PC-9 (cell line): ENCODE measurements at regions not wholly inside any gene's neighbourhood (a gene's known extent, or its start where the extent isn't known, plus 50 kb on each side); places are given as distances from the start of the nearest gene placed in this dataset.

Experiments
- BruUV-seq: library from RNA; stranded (reverse); fragments of 400-500 nt; replicated peaks from 2 replicates; lab custom pipeline; 2021; lab: Mats Ljungman, UMichigan
- CTCF ChIA-PET: fragments of 300-600 bp; sonication (Branson Sonifier 250); formaldehyde crosslinking; loops from one replicate; lab custom pipeline; 2022; ENCODE audit warnings: antibody characterized with exemption; lab: Charles Lee
- POLR2A ChIA-PET: fragments of 300-600 bp; sonication (Branson Sonifier 250); formaldehyde crosslinking; loops from one replicate; lab custom pipeline; 2022; ENCODE audit warnings: antibody characterized with exemption; ENCODE audit not compliant: unreplicated experiment; lab: Charles Lee
- DNase-seq, 2 experiments: peaks; one replicate each; pipeline versions ENCODE4 v3.0.0 to v3.0.0-alpha.2; 2015 to 2022; ENCODE audit warnings: mixed read lengths in 1 of 2
- H2AFZ ChIP-seq: fragments of 200-600 bp; sonication (generic); 2 replicates; pipeline ENCODE4 v1.8.1; 2017; ENCODE audit warnings: antibody characterized with exemption
- H3F3A ChIP-seq: fragments of 200-600 bp; sonication (generic); 2 replicates; pipeline ENCODE4 v1.8.1; 2017; ENCODE audit warnings: antibody characterized with exemption, mild to moderate bottlenecking, low read depth; ENCODE audit not compliant: insufficient read depth
- H3K27ac ChIP-seq: fragments of 200-600 bp; sonication (generic); 2 replicates; pipeline ENCODE4 v1.6.1; 2016; ENCODE audit warnings: mixed run types
- H3K27me3 ChIP-seq: fragments of 200-600 bp; sonication (generic); 2 replicates; pipeline ENCODE4 v1.6.1; 2016; ENCODE audit warnings: low read depth, mixed run types; ENCODE audit not compliant: insufficient read depth
- H3K36me3 ChIP-seq: fragments of 200-600 bp; sonication (generic); 2 replicates; pipeline ENCODE4 v1.6.1; 2016; ENCODE audit warnings: low read depth, mixed run types
- H3K4me1 ChIP-seq: fragments of 200-600 bp; sonication (generic); replicated peaks from 2 replicates; pipeline ENCODE4 v1.6.1; 2016; ENCODE audit warnings: mixed run types; ENCODE audit not compliant: insufficient read depth
- H3K4me2 ChIP-seq: fragments of 200-600 bp; sonication (generic); 2 replicates; pipeline ENCODE4 v1.6.1; 2017; ENCODE audit warnings: mixed run types
- H3K4me3 ChIP-seq: fragments of 200-600 bp; sonication (generic); 2 replicates; pipeline ENCODE4 v1.6.1; 2016; ENCODE audit warnings: mixed run types
- H3K79me2 ChIP-seq: fragments of 200-600 bp; sonication (generic); 2 replicates; pipeline ENCODE4 v1.6.1; 2017; ENCODE audit warnings: low read depth, mixed run types
- H3K9me2 ChIP-seq: fragments of 200-600 bp; sonication (generic); 2 replicates; pipeline ENCODE4 v1.8.1; 2017; ENCODE audit warnings: mild to moderate bottlenecking; ENCODE audit not compliant: insufficient read depth
- H3K9me3 ChIP-seq: fragments of 200-600 bp; sonication (generic); 2 replicates; pipeline ENCODE4 v1.8.1; 2016; ENCODE audit warnings: low read depth; ENCODE audit not compliant: insufficient read depth
- H4K20me1 ChIP-seq: fragments of 200-600 bp; sonication (generic); 2 replicates; pipeline ENCODE4 v1.8.1; 2017; ENCODE audit not compliant: insufficient read depth
- CTCF ChIP-seq: fragments of 200-600 bp; sonication (generic); conservative IDR thresholded peaks from 2 replicates; pipeline ENCODE4 v1.6.1; 2017; ENCODE audit warnings: mixed run types, antibody characterized with exemption, mild to moderate bottlenecking, moderate library complexity
- EZH2 ChIP-seq: fragments of 200-600 bp; sonication (generic); IDR thresholded peaks from 2 replicates; pipeline ENCODE4 v1.8.0; 2017; ENCODE audit warnings: antibody characterized with exemption, low read depth
- intact Hi-C: fragments of 100-400 bp; cut with micrococcal nuclease; formaldehyde crosslinking; loops from one replicate; pipeline ENCODE4 v1.10.0; 2022; ENCODE audit not compliant: unreplicated experiment

- no peak overlapping the region for H3K4me2 ChIP-seq
- no peaks in the 10 kb centered on the region for H3K9me2 ChIP-seq
- no peaks in the 10 kb centered on the region for H3K27me3 ChIP-seq
- H3F3A ChIP-seq, result no peaks in the 10 kb centered on the region
- TF ChIP-seq CTCF, result no peak
- TF ChIP-seq EZH2, result no peak
- no peak for DNase-seq
- no TSS peak for BruUV-seq
- H3K4me3 ChIP-seq, result no peak overlapping the region
- ChIA-PET POLR2A (no interaction called here), CTCF (no interaction called here)
- no peaks in the 10 kb centered on the region for H3K79me2 ChIP-seq
- intact Hi-C loops, result no loop called here
- H4K20me1 ChIP-seq, result no peaks in the 10 kb centered on the region
- H3K4me1 ChIP-seq, result no peaks in the 10 kb centered on the region
- no peaks in the 10 kb centered on the region for H3K36me3 ChIP-seq
- no peak overlapping the region for H3K27ac ChIP-seq
- H2AFZ ChIP-seq, result no peak overlapping the region
- no peaks in the 10 kb centered on the region for H3K9me3 ChIP-seq
Measured at GRCh38 chr5:153209687-153210086, 280.8 kb upstream of the GRIA1 start.

DNA sequence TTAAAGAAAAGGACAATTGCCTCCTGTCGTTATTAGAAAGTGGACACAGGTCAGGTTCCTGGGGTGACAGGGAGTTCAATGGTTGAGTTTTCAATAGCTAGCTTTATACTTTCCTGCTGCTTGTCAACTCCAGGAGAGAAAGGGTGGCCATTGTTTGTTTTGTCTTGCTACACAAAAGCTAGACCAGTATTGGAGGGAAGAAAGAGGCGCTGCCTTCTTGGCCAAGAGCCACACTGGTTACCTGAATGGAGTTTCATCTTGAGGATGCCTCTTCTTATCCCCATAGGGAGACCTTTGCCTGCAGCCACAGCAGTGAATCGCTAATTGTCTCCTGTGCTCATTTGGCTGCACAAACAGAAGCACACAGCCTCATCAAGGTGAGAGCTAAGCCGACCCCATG is 279.4 kb upstream of the GRIA1 start:
- H3K4me3 ChIP-seq, result no peak overlapping the region
- H3K27ac ChIP-seq, result no peak overlapping the region
- no peaks in the 10 kb centered on the region for H3K27me3 ChIP-seq
- H3K79me2 ChIP-seq, result no peaks in the 10 kb centered on the region
- DNase-seq, result no peak
- ChIA-PET CTCF (interaction anchor here (0.6 kb wide), 1 partner anchor 652 kb away, joined by 6 read pairs; no protein-coding TSS in a partner anchor), POLR2A (no interaction called here)
- no peak overlapping the region for H2AFZ ChIP-seq
- BruUV-seq, result no TSS peak
- no peaks in the 10 kb centered on the region for H3F3A ChIP-seq
- no peaks in the 10 kb centered on the region for H3K4me1 ChIP-seq
- H3K36me3 ChIP-seq, result no peaks in the 10 kb centered on the region
- H3K9me3 ChIP-seq, result no peaks in the 10 kb centered on the region
- TF ChIP-seq CTCF, result no peak
- no peak for TF ChIP-seq EZH2
- no peak overlapping the region for H3K4me2 ChIP-seq
- no peaks in the 10 kb centered on the region for H3K9me2 ChIP-seq
- H4K20me1 ChIP-seq, result no peaks in the 10 kb centered on the region
- intact Hi-C loops, result no loop called here

- ChIA-PET CTCF (no interaction called here), POLR2A (no interaction called here)
- Histone ChIP-seq H3K27me3 (no peaks in the 10 kb centered on the region), H3K27ac (no peak overlapping the region), H3K4me3 (no peak overlapping the region), H3K79me2 (no peaks in the 10 kb centered on the region), H3K36me3 (no peaks in the 10 kb centered on the region), H3K9me2 (no peaks in the 10 kb centered on the region), H3K9me3 (no peaks in the 10 kb centered on the region), H3K4me1 (no peaks in the 10 kb centered on the region), H2AFZ (no peak overlapping the region), H3K4me2 (no peak overlapping the region), H4K20me1 (no peaks in the 10 kb centered on the region), H3F3A (no peaks in the 10 kb centered on the region)
- TF ChIP-seq EZH2 (no peak), CTCF (no peak)
- BruUV-seq, result no TSS peak
- intact Hi-C loops, result no loop called here
- no peak for DNase-seq
Measured at GRCh38 chr5:153212471-153212870, 278.0 kb upstream of the GRIA1 start.
